ES-I3 (cell line): ENCODE measurements at regions not wholly inside any gene's neighbourhood (a gene's known extent, or its start where the extent isn't known, plus 50 kb on each side); places are given as distances from the start of the nearest gene placed in this dataset.

Experiments used
- H3K36me3 ChIP-seq: 2 replicates; pipeline ENCODE4 v1.6.1; 2013; ENCODE audit warnings: mild to moderate bottlenecking, low read length, control low read depth, moderate library complexity; ENCODE audit not compliant: insufficient read depth
- H3K4me1 ChIP-seq: 2 replicates; pipeline ENCODE4 v1.6.1; 2013; ENCODE audit warnings: mild to moderate bottlenecking, control low read depth, low read length; ENCODE audit not compliant: insufficient read depth
- H3K9ac ChIP-seq: 2 replicates; pipeline ENCODE4 v1.6.1; 2013; ENCODE audit warnings: low read depth, mild to moderate bottlenecking, low read length, moderate library complexity
- H3K9me3 ChIP-seq: 2 replicates; pipeline ENCODE4 v1.6.1; 2013; ENCODE audit warnings: mild to moderate bottlenecking, low read length, moderate library complexity; ENCODE audit not compliant: control insufficient read depth, insufficient read depth

- H3K9me3 ChIP-seq = no peaks in the 10 kb centered on the region
- peaks cover 9% of the 10 kb centered on the region for H3K4me1 ChIP-seq
- no peak overlapping the region for H3K9ac ChIP-seq
- no peaks in the 10 kb centered on the region for H3K36me3 ChIP-seq
These were observed 150.0 kb downstream of the KLF12 start for GRCh38 chr13:73984201-73984600.

DNA sequence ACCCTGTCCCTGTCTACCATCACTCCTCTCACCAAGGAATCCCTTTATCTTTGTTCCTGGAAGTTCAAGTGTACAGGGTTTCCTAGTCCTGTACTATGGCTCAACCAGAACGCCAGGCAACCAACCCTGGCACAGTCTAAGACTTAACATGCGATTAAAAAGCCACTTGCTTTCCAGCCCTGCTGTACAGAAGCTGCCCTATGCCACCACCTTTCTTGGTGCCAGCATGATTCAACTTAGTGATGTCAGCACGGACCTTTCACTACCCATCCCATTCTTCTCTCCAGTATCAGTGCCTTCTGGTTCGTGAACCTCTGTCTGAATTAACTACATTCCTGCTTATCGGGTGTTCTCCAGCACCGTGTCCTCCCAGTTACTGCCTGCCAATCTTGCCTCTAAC is 151.1 kb downstream of the KLF12 start:
- no peaks in the 10 kb centered on the region for H3K36me3 ChIP-seq
- no peaks in the 10 kb centered on the region for H3K9me3 ChIP-seq
- H3K4me1 ChIP-seq = peaks cover 9% of the 10 kb centered on the region
- H3K9ac ChIP-seq = no peak overlapping the region

GRCh38 chr13:73981595-73981994 is 152.6 kb downstream of the KLF12 start:
- Histone ChIP-seq H3K9me3 (no peaks in the 10 kb centered on the region), H3K9ac (no peak overlapping the region), H3K4me1 (peaks cover 9% of the 10 kb centered on the region), H3K36me3 (no peaks in the 10 kb centered on the region)

DNA sequence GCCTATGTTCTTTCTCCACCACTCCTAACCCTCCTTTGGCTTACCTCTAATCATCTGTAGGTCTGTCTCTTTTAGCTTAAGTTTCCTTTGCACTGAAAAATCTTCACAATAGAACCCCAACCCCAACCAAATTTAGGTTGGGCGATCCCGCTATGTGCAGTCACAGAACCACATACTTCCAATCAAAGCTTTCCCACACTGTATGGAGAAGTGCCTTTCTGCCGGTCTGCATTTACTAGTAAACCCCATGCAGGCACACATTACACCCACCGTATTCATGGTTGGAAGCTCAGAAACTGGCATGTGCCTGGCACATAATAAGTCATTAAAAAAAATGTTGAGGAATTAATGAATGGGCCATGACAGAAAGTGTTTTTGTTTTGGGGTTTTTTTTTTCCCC is 158.4 kb downstream of the KLF12 start:
- H3K4me1 ChIP-seq = no peaks in the 10 kb centered on the region; the same call in 1 of the 2 replicates
- no peak overlapping the region for H3K9ac ChIP-seq
- no peaks in the 10 kb centered on the region for H3K9me3 ChIP-seq
- no peaks in the 10 kb centered on the region for H3K36me3 ChIP-seq

GRCh38 chr13:73974051-73974450 is 160.2 kb downstream of the KLF12 start:
- H3K4me1 ChIP-seq = no peaks in the 10 kb centered on the region; the same call in 1 of the 2 replicates
- H3K36me3 ChIP-seq = no peaks in the 10 kb centered on the region
- H3K9ac ChIP-seq = no peak overlapping the region
- H3K9me3 ChIP-seq = no peaks in the 10 kb centered on the region

DNA sequence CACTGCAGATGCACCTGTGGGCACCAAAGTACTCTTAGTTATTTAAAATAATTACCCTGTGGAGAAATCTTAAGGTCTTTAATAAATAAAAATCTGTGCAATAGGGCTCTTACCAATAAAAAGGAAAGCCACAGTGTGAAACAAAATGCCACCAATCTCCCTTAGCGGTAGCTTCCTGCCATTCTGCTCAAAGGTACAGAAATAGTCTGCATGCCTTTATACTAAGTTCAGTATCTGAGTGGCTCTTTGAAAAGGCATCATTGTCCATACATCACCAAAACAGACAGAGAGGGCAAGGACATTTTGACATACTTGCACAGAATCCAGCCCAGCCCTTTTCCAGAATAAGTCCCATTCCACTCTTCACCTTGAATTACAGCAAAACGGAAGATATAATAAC is 161.0 kb downstream of the KLF12 start:
- H3K9me3 ChIP-seq = no peaks in the 10 kb centered on the region
- H3K36me3 ChIP-seq = no peaks in the 10 kb centered on the region
- no peak overlapping the region for H3K9ac ChIP-seq
- H3K4me1 ChIP-seq = no peaks in the 10 kb centered on the region; the same call in 1 of the 2 replicates

- Histone ChIP-seq H3K36me3 (no peaks in the 10 kb centered on the region), H3K9ac (no peak overlapping the region), H3K9me3 (no peaks in the 10 kb centered on the region), H3K4me1 (no peaks in the 10 kb centered on the region; the same call in 1 of the 2 replicates)
These were observed 161.7 kb downstream of the KLF12 start for GRCh38 chr13:73972545-73972944.

GRCh38 chr13:73971481-73971880 is 162.7 kb downstream of the KLF12 start:
- no peaks in the 10 kb centered on the region; the same call in 1 of the 2 replicates for H3K4me1 ChIP-seq
- H3K9me3 ChIP-seq = no peaks in the 10 kb centered on the region
- H3K36me3 ChIP-seq = no peaks in the 10 kb centered on the region
- no peak overlapping the region for H3K9ac ChIP-seq

DNA sequence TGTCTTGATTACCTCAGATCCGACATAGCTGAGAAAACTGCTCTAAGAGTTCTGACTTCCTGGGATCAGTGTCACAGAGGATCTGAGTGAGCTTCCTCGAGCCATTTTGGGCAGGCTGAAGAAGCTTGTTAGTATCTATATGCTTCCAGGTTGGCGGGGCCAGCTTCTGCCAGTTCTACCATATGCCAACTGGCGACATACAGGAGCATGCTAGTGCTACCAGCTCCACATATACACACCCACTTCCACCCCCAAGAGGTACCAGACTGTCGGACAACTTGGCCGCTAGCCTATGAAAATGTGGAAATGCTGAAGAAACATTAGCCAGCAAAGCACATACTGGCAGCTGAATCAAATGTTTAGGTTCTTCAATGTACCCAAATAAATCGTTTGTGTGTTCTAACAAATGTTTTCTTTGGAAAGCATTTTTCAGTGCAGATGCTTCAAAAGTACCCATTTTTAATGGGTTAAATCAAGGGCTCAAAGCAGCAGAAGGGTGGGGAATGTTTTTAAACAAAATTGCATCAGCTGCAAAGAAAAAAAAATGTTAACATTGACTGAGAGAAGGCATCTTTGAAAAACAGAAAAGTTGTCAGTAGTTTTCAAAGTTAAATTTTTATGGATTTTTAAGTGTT is 163.7 kb downstream of the KLF12 start:
- Histone ChIP-seq H3K9me3 (no peaks in the 10 kb centered on the region), H3K36me3 (no peaks in the 10 kb centered on the region), H3K9ac (no peak overlapping the region), H3K4me1 (no peaks in the 10 kb centered on the region; the same call in 1 of the 2 replicates)

GRCh38 chr13:73967397-73968165 is 166.6 kb downstream of the KLF12 start:
- H3K9me3 ChIP-seq = no peaks in the 10 kb centered on the region
- no peaks in the 10 kb centered on the region for H3K36me3 ChIP-seq
- no peaks in the 10 kb centered on the region for H3K4me1 ChIP-seq
- no peak overlapping the region for H3K9ac ChIP-seq

GRCh38 chr13:73966331-73966730 is 167.9 kb downstream of the KLF12 start:
- Histone ChIP-seq H3K9ac (no peak overlapping the region), H3K9me3 (no peaks in the 10 kb centered on the region), H3K4me1 (no peaks in the 10 kb centered on the region), H3K36me3 (no peaks in the 10 kb centered on the region)

DNA sequence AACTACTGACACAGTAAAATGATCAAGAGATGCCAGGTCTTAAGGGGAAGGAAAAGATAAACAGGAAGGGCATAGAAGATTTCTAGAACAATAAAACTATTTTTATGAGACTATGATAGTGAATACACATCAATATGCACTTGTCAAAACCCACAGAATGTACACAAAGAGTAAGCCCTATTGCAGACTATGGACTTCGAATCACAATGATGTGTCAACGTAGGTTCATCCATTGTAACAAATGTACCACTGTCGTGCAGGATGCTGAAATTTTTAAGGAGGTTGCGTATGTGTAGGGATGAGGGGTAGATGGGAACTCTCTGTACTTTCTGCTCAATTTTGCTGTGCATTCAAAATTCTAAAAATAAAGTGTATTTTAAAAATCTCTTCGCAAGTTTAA is 171.9 kb downstream of the KLF12 start:
- H3K9ac ChIP-seq = no peak overlapping the region
- no peaks in the 10 kb centered on the region for H3K4me1 ChIP-seq
- no peaks in the 10 kb centered on the region for H3K36me3 ChIP-seq
- no peaks in the 10 kb centered on the region for H3K9me3 ChIP-seq

- H3K9ac ChIP-seq = no peak overlapping the region
- no peaks in the 10 kb centered on the region for H3K9me3 ChIP-seq
- no peaks in the 10 kb centered on the region for H3K4me1 ChIP-seq
- H3K36me3 ChIP-seq = no peaks in the 10 kb centered on the region
These were observed 173.0 kb downstream of the KLF12 start for GRCh38 chr13:73961181-73961580.

DNA sequence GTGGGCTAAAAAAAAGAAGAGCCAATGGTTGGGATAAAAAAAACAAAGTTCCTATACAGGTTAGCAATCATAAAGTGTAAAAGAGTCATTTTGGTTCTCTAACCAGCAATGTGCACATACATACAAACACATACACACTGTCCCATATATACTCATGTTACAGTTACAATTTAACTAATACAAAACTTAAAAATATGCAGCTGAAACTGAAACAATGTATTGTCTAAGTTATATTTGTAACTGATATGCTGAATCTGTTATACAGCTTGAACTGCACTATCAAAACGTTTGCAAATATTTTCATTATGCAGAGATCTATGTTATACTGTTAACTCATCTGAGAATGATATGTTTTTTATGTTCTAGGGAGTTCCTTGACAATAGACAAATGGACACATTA is 173.7 kb downstream of the KLF12 start:
- Histone ChIP-seq H3K4me1 (no peaks in the 10 kb centered on the region), H3K36me3 (no peaks in the 10 kb centered on the region), H3K9me3 (no peaks in the 10 kb centered on the region), H3K9ac (no peak overlapping the region)
